ENCODE measurements at regions not wholly inside any gene's neighbourhood (a gene's known extent, or its start where the extent isn't known, plus 50 kb on each side); places are given as distances from the start of the nearest gene placed in this dataset.
"Not testable (repeated sequence)": the region's sequence is repeated elsewhere in the genome, so short reads cannot be mapped to it uniquely, and the experiment has no call there.

- Mint-ChIP-seq H3K4me3 (peak overlapping the region; percentile 76), H3K27ac (no peak overlapping the region), H3K9me3 (peaks cover 15% of the 10 kb centered on the region), H3K27me3 (no peaks in the 10 kb centered on the region), H3K36me3 (ENCODE audit: low read depth) (peaks cover 6% of the 10 kb centered on the region), H3K4me1 (ENCODE audit: low read depth) (peaks cover 5% of the 10 kb centered on the region)
- intact Hi-C loops (cut with micrococcal nuclease), result no loop called here
Observed at GRCh38 chr1:198936371-198937083, 297.7 kb downstream of the PTPRC start.

- H3K36me3 Mint-ChIP-seq (ENCODE audit: low read depth), result peaks cover 6% of the 10 kb centered on the region
- H3K27me3 Mint-ChIP-seq, result no peaks in the 10 kb centered on the region
- H3K4me1 Mint-ChIP-seq (ENCODE audit: low read depth), result peaks cover 5% of the 10 kb centered on the region
- peaks cover 17% of the 10 kb centered on the region for H3K9me3 Mint-ChIP-seq
- no peak overlapping the region for H3K27ac Mint-ChIP-seq
- intact Hi-C loops (cut with micrococcal nuclease), result no loop called here
- peak overlapping the region; percentile 76 for H3K4me3 Mint-ChIP-seq
Observed at GRCh38 chr1:198937231-198938031, 298.6 kb downstream of the PTPRC start.

DNA sequence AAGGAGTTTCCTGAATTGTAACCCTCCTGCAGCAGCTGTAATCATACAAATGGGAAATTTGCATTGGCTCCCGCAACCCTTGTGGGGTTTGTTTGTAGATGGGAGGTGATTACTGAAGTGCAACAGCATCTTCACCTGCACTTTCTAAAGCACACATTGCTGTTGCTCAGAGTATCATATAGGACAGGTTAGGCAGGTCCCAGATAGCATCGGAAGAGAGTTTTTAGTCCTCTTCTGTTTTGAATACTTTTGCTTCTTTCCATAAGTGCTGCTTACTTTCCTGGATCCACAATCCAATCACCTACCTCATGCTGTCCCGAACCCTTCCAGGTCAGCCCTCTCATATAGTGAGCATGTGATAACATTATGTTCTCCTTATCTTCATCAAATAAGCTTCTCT is 300.4 kb downstream of the PTPRC start:
- no peak overlapping the region for H3K4me3 Mint-ChIP-seq
- peaks cover 6% of the 10 kb centered on the region for H3K36me3 Mint-ChIP-seq (ENCODE audit: low read depth)
- intact Hi-C loops (cut with micrococcal nuclease), result no loop called here
- H3K4me1 Mint-ChIP-seq (ENCODE audit: low read depth), result peaks cover 5% of the 10 kb centered on the region
- H3K27ac Mint-ChIP-seq, result no peak overlapping the region
- peaks cover 17% of the 10 kb centered on the region for H3K9me3 Mint-ChIP-seq
- H3K27me3 Mint-ChIP-seq, result no peaks in the 10 kb centered on the region

GRCh38 chr1:198939956-198940355 is 301.1 kb downstream of the PTPRC start:
- Mint-ChIP-seq H3K36me3 (ENCODE audit: low read depth) (peaks cover 6% of the 10 kb centered on the region), H3K9me3 (peaks cover 17% of the 10 kb centered on the region), H3K4me1 (ENCODE audit: low read depth) (peaks cover 5% of the 10 kb centered on the region), H3K27ac (no peak overlapping the region), H3K27me3 (no peaks in the 10 kb centered on the region), H3K4me3 (no peak overlapping the region)
- intact Hi-C loops (cut with micrococcal nuclease), result no loop called here

DNA sequence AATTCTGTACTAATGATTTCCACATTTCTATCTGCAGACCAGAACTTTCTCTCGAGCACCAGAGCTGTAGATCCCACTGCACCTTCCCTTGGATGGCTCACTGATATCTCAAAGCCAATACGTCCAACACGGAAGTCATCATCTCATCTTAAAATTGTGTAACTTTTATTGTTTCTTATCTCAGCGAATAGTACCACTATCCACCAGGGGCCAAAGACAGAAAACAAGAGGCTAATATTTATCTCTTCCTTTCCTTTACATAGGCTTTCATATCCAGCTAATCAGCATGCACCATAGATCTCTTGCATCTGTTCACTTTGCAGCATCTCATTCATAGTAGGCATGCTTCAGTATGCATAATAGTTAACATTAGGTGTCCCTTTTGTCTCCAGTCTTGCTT is 303.6 kb downstream of the PTPRC start:
- peaks cover 17% of the 10 kb centered on the region for H3K9me3 Mint-ChIP-seq
- no peak overlapping the region for H3K27ac Mint-ChIP-seq
- peaks cover 5% of the 10 kb centered on the region for H3K4me1 Mint-ChIP-seq (ENCODE audit: low read depth)
- H3K27me3 Mint-ChIP-seq, result no peaks in the 10 kb centered on the region
- no peak overlapping the region for H3K4me3 Mint-ChIP-seq
- H3K36me3 Mint-ChIP-seq (ENCODE audit: low read depth), result peaks cover 6% of the 10 kb centered on the region
- intact Hi-C loops (cut with micrococcal nuclease), result no loop called here

- Mint-ChIP-seq H3K36me3 (ENCODE audit: low read depth) (peaks cover 6% of the 10 kb centered on the region), H3K4me1 (ENCODE audit: low read depth) (peaks cover 5% of the 10 kb centered on the region), H3K9me3 (peaks cover 17% of the 10 kb centered on the region), H3K4me3 (no peak overlapping the region), H3K27ac (no peak overlapping the region), H3K27me3 (no peaks in the 10 kb centered on the region)
- intact Hi-C loops (cut with micrococcal nuclease), result no loop called here
Observed at GRCh38 chr1:198943484-198944187, 304.8 kb downstream of the PTPRC start.

DNA sequence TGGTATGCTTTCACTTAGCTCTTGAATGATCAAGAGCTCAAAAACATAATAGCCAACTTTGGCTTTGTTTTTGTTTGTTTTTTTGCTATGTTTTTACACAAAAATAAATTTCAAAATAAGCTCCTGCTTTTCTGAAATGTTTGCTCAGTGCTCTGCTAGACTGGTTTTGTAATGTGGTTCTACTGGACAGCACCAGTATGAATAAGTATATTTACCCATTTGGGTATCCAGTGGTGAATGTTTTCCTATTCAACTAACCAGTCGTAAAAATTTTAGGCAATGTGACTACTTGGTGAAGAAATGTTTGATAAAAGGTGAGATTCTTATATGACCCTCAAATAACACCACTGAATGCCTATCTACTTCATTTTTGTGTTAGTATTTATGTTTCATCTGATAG is 308.6 kb downstream of the PTPRC start:
- intact Hi-C loops (cut with micrococcal nuclease), result no loop called here
- Mint-ChIP-seq H3K27me3 (no peaks in the 10 kb centered on the region), H3K4me3 (no peak overlapping the region), H3K9me3 (no peaks in the 10 kb centered on the region), H3K27ac (no peak overlapping the region), H3K4me1 (ENCODE audit: low read depth) (no peaks in the 10 kb centered on the region), H3K36me3 (ENCODE audit: low read depth) (no peaks in the 10 kb centered on the region)

- Mint-ChIP-seq H3K27me3 (no peaks in the 10 kb centered on the region), H3K9me3 (no peaks in the 10 kb centered on the region), H3K27ac (no peak overlapping the region), H3K4me1 (ENCODE audit: low read depth) (no peaks in the 10 kb centered on the region), H3K4me3 (no peak overlapping the region), H3K36me3 (ENCODE audit: low read depth) (no peaks in the 10 kb centered on the region)
- intact Hi-C loops (cut with micrococcal nuclease), result no loop called here
Observed at GRCh38 chr1:198948895-198949659, 310.2 kb downstream of the PTPRC start.

GRCh38 chr1:198950036-198950435 is 311.2 kb downstream of the PTPRC start:
- intact Hi-C loops (cut with micrococcal nuclease), result no loop called here
- no peaks in the 10 kb centered on the region for H3K36me3 Mint-ChIP-seq (ENCODE audit: low read depth)
- no peak overlapping the region for H3K27ac Mint-ChIP-seq
- H3K9me3 Mint-ChIP-seq, result peaks cover 6% of the 10 kb centered on the region
- no peaks in the 10 kb centered on the region for H3K4me1 Mint-ChIP-seq (ENCODE audit: low read depth)
- no peaks in the 10 kb centered on the region for H3K27me3 Mint-ChIP-seq
- no peak overlapping the region for H3K4me3 Mint-ChIP-seq

GRCh38 chr1:198955085-198955484 is 316.2 kb downstream of the PTPRC start:
- peaks cover 11% of the 10 kb centered on the region for H3K9me3 Mint-ChIP-seq
- intact Hi-C loops (cut with micrococcal nuclease), result no loop called here
- no peaks in the 10 kb centered on the region for H3K27me3 Mint-ChIP-seq
- no peak overlapping the region for H3K4me3 Mint-ChIP-seq
- H3K4me1 Mint-ChIP-seq (ENCODE audit: low read depth), result no peaks in the 10 kb centered on the region
- H3K27ac Mint-ChIP-seq, result no peak overlapping the region
- no peaks in the 10 kb centered on the region for H3K36me3 Mint-ChIP-seq (ENCODE audit: low read depth)

GRCh38 chr1:198957044-198957443 is 318.2 kb downstream of the PTPRC start:
- intact Hi-C loops (cut with micrococcal nuclease), result no loop called here
- Mint-ChIP-seq H3K27ac (no peak overlapping the region), H3K9me3 (peaks cover 11% of the 10 kb centered on the region), H3K4me3 (no peak overlapping the region), H3K27me3 (no peaks in the 10 kb centered on the region), H3K4me1 (ENCODE audit: low read depth) (no peaks in the 10 kb centered on the region), H3K36me3 (ENCODE audit: low read depth) (no peaks in the 10 kb centered on the region)

- H3K4me3 Mint-ChIP-seq, result no peak overlapping the region
- H3K36me3 Mint-ChIP-seq (ENCODE audit: low read depth), result no peaks in the 10 kb centered on the region
- no peaks in the 10 kb centered on the region for H3K27me3 Mint-ChIP-seq
- no peak overlapping the region for H3K27ac Mint-ChIP-seq
- H3K4me1 Mint-ChIP-seq (ENCODE audit: low read depth), result no peaks in the 10 kb centered on the region
- intact Hi-C loops (cut with micrococcal nuclease), result no loop called here
- H3K9me3 Mint-ChIP-seq, result peaks cover 11% of the 10 kb centered on the region
Observed at GRCh38 chr1:198959032-198959431, 320.2 kb downstream of the PTPRC start.

DNA sequence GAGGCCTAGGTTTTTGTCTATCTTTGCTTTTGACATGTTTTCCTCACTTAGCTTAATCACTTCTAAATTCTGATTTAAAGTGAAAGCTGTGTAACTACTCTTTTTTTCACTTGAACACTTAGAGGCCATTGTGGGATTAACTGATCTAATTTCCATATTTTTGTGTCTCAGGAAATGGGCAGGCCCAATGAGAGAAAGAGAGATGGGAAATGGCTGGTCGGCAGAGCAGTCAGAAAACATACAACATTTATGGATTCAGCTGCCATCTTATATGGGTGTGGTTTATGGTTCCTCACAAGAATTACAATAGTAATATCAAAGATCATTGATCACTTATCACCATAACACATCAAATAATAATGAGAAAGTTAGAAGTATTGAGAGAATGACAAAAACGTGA is 320.8 kb downstream of the PTPRC start:
- H3K9me3 Mint-ChIP-seq, result peaks cover 9% of the 10 kb centered on the region
- H3K4me1 Mint-ChIP-seq (ENCODE audit: low read depth), result no peaks in the 10 kb centered on the region
- H3K27me3 Mint-ChIP-seq, result no peaks in the 10 kb centered on the region
- no peak overlapping the region for H3K27ac Mint-ChIP-seq
- intact Hi-C loops (cut with micrococcal nuclease), result no loop called here
- H3K4me3 Mint-ChIP-seq, result no peak overlapping the region
- H3K36me3 Mint-ChIP-seq (ENCODE audit: low read depth), result no peaks in the 10 kb centered on the region

DNA sequence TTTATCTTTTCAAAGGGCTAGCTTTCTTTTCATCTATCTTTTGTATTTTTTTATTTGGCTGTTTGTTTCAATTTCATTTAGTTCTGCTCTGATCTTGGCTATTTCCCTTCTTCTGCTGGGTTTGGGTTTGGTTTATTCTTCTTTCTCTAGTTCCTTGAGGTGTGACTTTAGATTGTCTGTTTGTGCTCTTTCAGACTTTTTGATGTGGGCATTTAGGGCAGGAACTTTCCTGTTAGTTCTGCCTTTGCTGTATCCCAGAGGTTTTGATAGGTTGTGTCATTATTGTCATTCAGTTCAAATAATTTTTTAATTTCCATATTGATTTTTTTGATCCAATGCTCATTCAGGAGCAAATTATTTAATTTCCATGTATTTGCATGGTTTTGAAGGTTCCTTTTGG is 325.0 kb downstream of the PTPRC start:
- H3K27me3 Mint-ChIP-seq; H3K27ac Mint-ChIP-seq; H3K4me3 Mint-ChIP-seq; H3K36me3 Mint-ChIP-seq (ENCODE audit: low read depth); intact Hi-C loops (cut with micrococcal nuclease): not testable (repeated sequence)
- H3K9me3 Mint-ChIP-seq, result peaks cover 11% of the 10 kb centered on the region
- H3K4me1 Mint-ChIP-seq (ENCODE audit: low read depth), result peaks cover 18% of the 10 kb centered on the region
